GM18867 (cell line): ENCODE measurements at regions not wholly inside any gene's neighbourhood (a gene's known extent, or its start where the extent isn't known, plus 50 kb on each side); places are given as distances from the start of the nearest gene placed in this dataset.
A peak's percentile ranks its signal among the peaks of the same experiment; 100 is the strongest.

Source experiments
- ATAC-seq: cut with Tn5 transposase; IDR thresholded peaks from one replicate; pipeline ENCODE4 v1.9.1; 2021; ENCODE audit warnings: mild to moderate bottlenecking, moderate library complexity; ENCODE audit not compliant: unreplicated experiment

DNA sequence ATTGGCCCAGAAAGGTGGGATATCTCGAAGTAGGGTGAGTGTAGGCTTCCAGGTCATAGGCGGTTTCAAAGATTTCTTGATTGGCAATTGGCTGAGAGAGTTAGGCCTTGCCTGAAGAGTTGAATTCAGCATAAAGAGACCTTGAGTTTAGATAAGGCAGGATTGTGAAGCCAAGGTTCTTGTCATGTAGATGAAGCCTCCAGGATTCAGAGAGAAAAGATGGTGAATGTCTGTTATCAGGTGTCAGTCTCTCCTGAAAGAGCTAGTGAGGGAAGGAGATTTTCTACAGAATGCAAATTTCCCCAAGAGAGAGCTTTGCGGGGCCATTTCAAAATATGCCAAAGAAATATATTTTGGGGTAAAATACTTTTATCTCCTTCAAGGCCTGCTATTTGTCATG is 217.0 kb upstream of the TLE3 start:
- no peak for ATAC-seq

GRCh38 chr15:70314018-70314354 is 216.3 kb upstream of the TLE3 start:
- ATAC-seq = no peak

DNA sequence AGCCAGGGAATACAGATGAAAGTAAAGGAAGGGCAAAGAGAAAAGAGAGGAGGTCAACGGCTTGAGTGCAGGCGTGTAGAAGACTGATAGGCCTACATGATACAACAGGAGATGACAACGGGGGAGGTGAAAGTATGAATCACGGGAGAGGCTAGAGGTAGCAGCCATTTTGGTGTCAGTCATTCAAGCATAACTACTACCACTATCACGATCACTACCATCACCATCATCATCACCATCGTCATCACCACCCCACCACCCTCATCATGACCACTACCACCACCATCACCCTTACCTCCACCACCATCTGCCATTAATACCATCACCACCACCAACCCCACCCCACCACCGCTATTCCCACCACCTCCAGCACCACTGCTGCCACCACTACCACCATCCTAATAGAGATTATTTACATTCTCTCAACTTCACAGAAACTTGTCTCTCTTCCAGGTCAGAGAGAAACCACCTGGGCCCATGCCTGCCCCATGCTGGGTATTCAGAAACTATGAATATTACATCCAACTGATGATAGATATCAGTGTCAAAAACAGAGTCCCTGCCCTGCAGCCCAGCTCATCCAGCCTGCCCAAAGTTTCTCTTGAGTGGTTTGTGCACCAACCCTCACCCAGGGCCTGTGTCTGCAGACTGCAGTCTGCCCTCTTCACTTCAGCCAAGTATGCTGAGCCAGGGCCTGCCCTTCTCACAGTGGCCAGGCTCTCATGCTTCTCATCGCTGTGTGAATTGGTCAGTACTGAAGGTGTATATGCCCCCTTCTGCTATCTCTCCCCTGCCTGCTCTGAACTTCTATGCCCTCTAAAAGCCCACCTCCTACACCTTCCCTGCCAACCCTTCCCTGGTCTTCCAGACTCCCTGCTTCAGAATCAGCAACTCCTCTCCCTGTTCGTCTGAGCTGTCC is 215.6 kb upstream of the TLE3 start:
- no peak for ATAC-seq

DNA sequence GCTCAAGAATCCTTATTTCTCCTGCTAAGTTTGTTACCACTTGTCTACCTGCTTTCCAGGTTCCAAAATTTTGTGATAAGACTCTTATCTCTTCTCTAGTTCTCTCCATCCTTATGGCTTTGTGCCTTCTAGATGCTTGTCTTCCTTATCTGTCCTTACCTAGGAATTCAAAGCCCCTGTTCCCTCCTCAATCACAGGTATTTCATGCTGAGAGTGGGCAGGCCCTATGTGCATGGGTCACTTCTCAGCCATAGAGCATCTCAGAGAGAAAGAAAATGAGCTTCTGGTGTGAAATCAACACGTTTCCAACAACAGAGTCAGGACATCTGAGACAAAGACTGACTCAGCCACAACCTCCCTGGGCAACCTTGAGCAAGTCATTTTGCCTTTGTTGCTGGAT is 214.1 kb upstream of the TLE3 start:
- ATAC-seq = no peak

GRCh38 chr15:70309716-70310115 is 212.0 kb upstream of the TLE3 start:
- ATAC-seq = no peak

- ATAC-seq = no peak
Measured at GRCh38 chr15:70308735-70309434, 211.2 kb upstream of the TLE3 start.

GRCh38 chr15:70308011-70308734 is 210.5 kb upstream of the TLE3 start:
- ATAC-seq = peak; percentile 71

- ATAC-seq = no peak
Measured at GRCh38 chr15:70306582-70306981, 208.9 kb upstream of the TLE3 start.

DNA sequence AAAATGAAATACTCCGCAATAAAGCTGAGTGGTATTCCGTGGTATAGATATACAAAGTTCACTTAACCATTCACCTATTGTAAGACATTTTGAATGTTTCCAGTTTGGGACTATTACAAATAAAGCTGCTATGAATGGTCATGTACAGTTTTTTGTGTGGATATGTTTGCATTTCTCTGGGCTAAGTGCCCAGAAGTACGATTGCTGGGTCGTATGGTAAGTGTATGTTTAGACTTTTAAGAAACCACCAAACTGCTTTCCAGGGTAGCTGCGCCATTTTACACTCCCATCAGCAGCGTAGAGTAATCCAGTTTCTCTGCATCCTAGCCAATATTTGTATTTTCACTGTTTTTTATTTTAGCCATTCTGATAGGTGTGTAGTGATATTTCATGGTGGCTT is 208.4 kb upstream of the TLE3 start:
- ATAC-seq = no peak

DNA sequence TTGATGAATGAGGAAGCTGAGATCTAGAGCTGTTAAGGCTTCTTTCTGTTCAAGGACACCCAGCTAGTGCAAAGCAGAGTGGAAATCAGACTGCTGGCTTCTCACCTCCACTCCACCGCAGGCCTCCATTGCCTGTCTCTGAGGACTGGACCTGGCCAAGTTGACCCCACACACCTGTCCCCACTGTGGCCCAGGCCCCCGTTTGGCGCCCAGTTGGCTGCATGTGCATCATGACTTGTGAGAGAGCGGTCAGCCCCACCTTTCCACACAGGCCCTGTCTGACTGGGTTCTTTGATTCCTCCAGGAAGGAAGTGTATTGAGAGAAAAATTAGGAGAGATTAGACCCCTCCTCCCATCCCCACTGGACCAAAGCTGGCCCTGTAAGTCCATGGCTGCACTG is 206.3 kb upstream of the TLE3 start:
- no peak for ATAC-seq

- no peak for ATAC-seq
Measured at GRCh38 chr15:70302360-70302759, 204.6 kb upstream of the TLE3 start.

DNA sequence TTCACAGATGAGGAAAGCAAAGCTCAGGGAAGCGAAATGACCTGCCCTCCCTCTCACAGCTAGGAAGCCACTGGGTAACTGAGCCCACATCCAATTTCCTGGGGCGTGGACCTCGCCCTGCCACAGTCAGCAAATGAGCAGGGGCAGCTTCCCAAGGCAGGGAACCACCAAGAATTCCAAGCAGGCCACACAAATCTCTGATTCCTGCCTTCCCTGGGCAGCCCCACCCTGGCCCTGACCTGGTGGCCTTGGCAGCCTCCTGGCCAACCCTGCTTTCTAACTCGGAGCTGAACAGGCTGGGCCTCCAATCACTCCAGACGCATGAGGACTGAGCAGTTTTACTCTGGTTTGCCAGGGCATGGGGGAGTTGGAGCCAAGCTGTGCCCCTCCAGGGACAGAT is 203.7 kb upstream of the TLE3 start:
- no peak for ATAC-seq

DNA sequence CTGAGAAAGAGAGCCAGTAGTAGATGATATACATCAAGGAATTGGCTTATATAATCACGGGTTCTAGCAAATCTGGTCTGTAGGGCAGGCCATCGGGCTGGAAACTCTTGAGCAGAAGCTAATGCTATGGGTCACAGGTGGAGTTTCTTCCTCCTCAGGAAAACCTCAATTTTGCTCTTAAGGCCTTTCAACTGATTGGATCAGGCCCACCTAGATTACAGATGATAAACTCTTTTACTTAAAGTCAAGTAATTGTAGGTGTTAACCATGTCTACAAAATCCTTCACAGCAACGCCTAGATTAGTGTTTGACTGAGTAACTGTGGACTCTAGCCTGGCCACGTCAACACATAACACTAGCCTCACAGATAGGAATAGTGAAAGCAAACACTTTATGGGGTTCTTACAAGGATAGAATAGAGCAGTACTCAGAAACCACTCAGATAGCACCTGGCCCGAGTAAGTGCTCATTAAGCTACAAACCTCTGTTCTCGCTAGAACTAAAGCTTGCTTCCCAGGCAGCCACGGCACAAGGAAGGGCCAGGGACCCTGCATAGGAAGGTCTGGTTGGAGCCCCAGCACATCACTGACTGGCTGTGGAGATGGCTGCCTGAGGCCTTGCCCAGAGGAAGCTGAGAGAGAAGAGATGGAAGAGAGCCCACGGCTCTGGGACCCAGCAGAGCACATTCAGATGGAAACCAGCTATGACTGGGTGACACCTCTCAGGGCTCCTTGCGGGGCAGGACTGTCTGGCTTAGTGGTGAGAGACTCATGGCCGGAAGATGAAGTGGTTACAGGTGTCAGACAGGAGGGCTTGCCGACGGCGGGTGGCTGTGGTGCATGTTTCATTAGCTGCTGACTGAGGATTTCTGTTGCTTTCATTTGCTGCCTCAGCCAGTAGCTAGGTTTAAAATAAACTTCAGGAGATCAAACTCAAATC is 202.5 kb upstream of the TLE3 start:
- ATAC-seq = peak; percentile 99

DNA sequence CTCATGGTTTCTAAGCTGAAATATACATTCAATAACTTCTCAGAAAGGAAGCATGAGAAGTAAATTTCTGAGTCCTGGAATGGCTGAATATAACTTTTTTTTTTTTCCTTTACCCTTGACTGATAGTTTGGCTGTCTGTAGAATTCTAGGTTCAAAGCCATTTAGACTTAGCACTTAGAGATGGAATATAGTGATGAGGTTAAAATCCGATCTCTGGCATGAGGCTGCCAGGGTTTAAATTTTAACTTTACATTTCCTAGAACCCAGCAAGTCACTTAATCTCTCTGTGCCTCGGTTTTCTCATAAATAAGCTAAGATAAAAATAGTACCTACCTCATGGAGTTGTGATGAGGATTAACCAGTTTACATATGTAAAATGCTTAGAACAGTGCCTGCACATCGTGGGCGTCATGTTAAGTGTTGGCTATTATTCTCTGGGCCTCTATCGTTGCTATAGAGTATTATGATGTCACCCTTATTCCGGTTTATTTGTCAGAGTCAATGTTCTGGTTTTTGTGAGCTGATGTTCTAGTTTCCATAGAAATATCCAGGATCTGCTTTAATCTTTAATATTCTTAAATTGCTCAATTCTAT is 199.8 kb upstream of the TLE3 start:
- no peak for ATAC-seq

DNA sequence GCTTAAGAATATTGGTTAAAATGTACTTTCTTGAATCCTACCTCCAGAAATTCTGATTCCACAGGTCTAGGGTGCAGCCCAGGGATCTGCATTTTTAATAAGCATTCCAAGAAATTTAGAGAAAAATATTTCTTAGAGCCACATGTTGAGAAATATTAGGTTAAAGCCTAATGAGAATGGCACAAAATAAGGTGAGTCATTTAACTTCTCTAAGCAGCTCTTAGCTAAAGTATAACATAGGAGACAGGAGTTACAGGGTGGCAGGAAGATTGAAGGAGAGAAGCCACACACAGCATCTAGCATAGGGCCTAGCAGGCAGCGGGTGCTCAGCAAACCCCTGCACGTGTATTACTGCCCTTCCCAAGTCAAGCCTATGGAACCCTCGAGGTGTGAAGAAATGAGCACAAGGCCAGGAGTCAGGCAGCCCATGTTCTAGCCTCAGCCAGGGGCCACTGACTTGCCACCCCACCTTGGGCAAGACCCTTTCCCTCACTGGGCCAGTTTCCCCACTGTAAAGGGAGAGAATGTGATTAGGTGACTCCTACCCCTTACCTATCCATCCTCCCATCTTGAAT is 197.1 kb upstream of the TLE3 start:
- no peak for ATAC-seq

DNA sequence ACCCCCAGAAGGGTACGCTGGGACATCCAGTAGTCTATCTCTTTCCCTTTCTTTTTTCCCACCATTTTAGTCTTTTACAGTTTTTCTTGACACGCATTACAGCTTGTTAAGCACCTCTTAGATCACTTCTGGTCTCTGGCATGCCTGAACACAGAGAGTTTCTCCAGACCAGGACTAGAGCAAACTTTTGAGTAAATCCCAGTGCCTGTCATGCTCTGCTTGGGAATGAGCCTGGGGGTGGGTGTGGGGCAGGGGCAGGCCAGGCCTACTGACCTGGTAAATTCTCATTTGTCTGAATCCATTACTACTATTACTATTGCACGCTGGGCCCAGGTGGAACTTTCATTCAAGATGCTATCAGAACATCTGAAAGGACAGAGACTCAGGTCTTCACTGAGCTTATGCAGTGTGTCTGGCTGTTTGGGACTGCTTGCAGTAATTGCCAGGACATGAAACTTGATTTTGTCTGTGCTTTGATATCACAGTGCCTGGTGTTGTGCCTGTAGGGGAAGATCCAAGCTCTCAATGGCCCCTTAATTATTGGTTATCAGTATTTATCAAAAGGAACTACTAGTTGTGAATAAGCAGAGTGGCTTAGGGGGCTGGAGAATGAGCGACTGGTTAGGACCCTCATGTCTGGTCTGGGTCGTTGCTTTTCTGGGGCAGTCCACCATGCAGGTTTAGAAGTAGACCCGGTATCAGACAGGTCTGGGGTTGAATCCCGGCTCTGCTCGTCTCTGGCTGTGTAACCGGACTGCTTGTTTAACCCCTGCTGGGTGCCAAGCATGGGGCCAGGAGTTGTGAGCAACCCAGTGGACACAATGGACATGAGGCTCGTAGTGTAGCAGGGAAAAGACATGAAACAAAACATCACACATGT is 196.1 kb upstream of the TLE3 start:
- ATAC-seq = no peak

DNA sequence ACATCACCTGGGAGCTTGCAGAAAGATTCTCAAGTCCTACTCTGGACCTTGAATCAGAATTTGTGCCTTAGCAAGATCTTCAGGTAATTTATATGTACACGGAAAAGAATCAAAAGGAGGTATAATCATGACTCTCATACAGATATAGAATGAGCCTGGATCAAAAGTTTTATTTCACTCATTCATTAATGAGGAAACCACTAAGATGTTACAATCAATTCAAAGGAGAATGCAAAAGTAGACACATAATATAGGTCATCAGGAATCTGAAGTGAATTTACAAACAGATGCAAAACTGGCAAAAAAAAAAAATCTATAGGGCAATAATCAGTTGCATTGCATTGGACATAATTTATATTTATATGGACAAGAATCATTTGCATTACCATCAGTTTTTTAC is 195.4 kb upstream of the TLE3 start:
- ATAC-seq = no peak

- ATAC-seq = no peak
Measured at GRCh38 chr15:70292076-70292760, 194.5 kb upstream of the TLE3 start.
